HL-60 (cell line): ENCODE measurements at regions not wholly inside any gene's neighbourhood (a gene's known extent, or its start where the extent isn't known, plus 50 kb on each side); places are given as distances from the start of the nearest gene placed in this dataset.

Source experiments
- POLR2AphosphoS5 ChIP-seq: IDR thresholded peaks from 2 replicates; pipeline ENCODE4 v1.6.1; 2012; ENCODE audit warnings: low read depth
- TF ChIP-seq, protein P1 (sequence below): IDR thresholded peaks from one replicate; pipeline ENCODE4 v1.5.1; 2011; ENCODE audit warnings: low read length, control low read depth, inconsistent platforms; ENCODE audit not compliant: insufficient read depth

- TF ChIP-seq, protein P1, sequence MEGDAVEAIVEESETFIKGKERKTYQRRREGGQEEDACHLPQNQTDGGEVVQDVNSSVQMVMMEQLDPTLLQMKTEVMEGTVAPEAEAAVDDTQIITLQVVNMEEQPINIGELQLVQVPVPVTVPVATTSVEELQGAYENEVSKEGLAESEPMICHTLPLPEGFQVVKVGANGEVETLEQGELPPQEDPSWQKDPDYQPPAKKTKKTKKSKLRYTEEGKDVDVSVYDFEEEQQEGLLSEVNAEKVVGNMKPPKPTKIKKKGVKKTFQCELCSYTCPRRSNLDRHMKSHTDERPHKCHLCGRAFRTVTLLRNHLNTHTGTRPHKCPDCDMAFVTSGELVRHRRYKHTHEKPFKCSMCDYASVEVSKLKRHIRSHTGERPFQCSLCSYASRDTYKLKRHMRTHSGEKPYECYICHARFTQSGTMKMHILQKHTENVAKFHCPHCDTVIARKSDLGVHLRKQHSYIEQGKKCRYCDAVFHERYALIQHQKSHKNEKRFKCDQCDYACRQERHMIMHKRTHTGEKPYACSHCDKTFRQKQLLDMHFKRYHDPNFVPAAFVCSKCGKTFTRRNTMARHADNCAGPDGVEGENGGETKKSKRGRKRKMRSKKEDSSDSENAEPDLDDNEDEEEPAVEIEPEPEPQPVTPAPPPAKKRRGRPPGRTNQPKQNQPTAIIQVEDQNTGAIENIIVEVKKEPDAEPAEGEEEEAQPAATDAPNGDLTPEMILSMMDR = no peak
- TF ChIP-seq POLR2AphosphoS5 = no peak
These were observed 609.9 kb upstream of the ACO1 start for GRCh38 chr9:31774571-31774970.
